Tibial artery (tissue), 4 donors: ENCODE measurements at regions not wholly inside any gene's neighbourhood (a gene's known extent, or its start where the extent isn't known, plus 50 kb on each side); places are given as distances from the start of the nearest gene placed in this dataset.

Source experiments
- DNase-seq, 2 donors: peaks; one replicate each; pipeline ENCODE4 v3.0.0-alpha.2; 2019
- H3K27ac ChIP-seq, 2 donors: fragments of 200-600 bp; sonication (generic) in 1 of 2; 1 replicate in 1 of 2; 2 replicates in 1 of 2; pipeline ENCODE4 v1.5.1; 2018 to 2019; ENCODE audit warnings: mild to moderate bottlenecking in 1 of 2
- H3K27me3 ChIP-seq, 2 donors: fragments of 200-600 bp; sonication (generic) in 1 of 2; one replicate each; pipeline versions ENCODE4 v1.5.1 to v1.6.0; 2016 to 2019
- H3K36me3 ChIP-seq, 3 donors: fragments of 200-600 bp; sonication (generic) in 2 of 3; one replicate each; pipeline ENCODE4 v1.5.1; 2016 to 2019; ENCODE audit warnings: mild to moderate bottlenecking in 2 of 3
- H3K4me1 ChIP-seq, 4 donors: fragments of 200-600 bp; sonication (generic) in 2 of 4; 1 replicate in 3 of 4; 2 replicates in 1 of 4; pipeline ENCODE4 v1.5.1; 2016 to 2019
- H3K4me3 ChIP-seq, 2 donors: fragments of 200-600 bp; sonication (generic) in 1 of 2; 1 replicate in 1 of 2; 2 replicates in 1 of 2; pipeline ENCODE4 v1.5.1; 2018 to 2019; ENCODE audit warnings: mild to moderate bottlenecking in 2 of 2
- H3K9me3 ChIP-seq, 3 donors: fragments of 200-600 bp; sonication (generic) in 1 of 3; one replicate each; pipeline ENCODE4 v1.5.1; 2016 to 2019
- intact Hi-C: fragments of 100-400 bp; cut with DNase I; formaldehyde crosslinking; loops from one replicate; pipeline ENCODE4 v1.15.0; 2023; ENCODE audit warnings: low total_unique reads
- TF ChIP-seq, protein P1 (sequence below), 2 experiments: fragments of 200-600 bp in 1 of 2; fragments of 450-650 bp in 1 of 2; IDR thresholded peaks; one replicate each; pipeline ENCODE4 v1.5.1; 2017 to 2019; ENCODE audit warnings: antibody characterized with exemption in 2 of 2, mild to moderate bottlenecking in 1 of 2, moderate library complexity in 1 of 2

DNA sequence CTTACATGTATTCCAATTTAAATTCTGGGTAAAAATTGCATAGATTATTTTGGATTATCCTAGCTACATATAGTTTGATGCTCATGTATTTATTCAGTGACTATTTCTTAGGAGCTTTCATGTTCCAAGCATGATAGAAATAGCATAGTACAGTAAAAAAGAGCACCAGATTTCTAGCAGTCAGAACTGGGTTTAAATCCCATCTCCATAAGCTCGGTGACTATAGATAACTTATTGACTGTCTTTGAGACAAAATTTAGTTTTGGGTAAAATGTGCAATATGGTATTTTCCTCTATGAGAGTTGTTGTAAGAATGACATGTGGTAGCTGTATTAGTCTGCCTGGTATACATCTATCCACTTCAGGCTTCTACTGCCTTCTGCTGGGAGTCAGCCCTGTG lies 889.6 kb downstream of the DTWD2 start:
- Histone ChIP-seq H3K4me3 (no peak overlapping the region), H3K4me1 (no peaks in the 10 kb centered on the region), H3K9me3 (no peaks in the 10 kb centered on the region), H3K36me3 (no peaks in the 10 kb centered on the region), H3K27ac (no peak overlapping the region), H3K27me3 (no peaks in the 10 kb centered on the region)
- intact Hi-C loops: no loop called here
- no peak for DNase-seq
- TF ChIP-seq, protein P1, sequence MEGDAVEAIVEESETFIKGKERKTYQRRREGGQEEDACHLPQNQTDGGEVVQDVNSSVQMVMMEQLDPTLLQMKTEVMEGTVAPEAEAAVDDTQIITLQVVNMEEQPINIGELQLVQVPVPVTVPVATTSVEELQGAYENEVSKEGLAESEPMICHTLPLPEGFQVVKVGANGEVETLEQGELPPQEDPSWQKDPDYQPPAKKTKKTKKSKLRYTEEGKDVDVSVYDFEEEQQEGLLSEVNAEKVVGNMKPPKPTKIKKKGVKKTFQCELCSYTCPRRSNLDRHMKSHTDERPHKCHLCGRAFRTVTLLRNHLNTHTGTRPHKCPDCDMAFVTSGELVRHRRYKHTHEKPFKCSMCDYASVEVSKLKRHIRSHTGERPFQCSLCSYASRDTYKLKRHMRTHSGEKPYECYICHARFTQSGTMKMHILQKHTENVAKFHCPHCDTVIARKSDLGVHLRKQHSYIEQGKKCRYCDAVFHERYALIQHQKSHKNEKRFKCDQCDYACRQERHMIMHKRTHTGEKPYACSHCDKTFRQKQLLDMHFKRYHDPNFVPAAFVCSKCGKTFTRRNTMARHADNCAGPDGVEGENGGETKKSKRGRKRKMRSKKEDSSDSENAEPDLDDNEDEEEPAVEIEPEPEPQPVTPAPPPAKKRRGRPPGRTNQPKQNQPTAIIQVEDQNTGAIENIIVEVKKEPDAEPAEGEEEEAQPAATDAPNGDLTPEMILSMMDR (IDR thresholded peaks at IDR 0.05): no peak

DNA sequence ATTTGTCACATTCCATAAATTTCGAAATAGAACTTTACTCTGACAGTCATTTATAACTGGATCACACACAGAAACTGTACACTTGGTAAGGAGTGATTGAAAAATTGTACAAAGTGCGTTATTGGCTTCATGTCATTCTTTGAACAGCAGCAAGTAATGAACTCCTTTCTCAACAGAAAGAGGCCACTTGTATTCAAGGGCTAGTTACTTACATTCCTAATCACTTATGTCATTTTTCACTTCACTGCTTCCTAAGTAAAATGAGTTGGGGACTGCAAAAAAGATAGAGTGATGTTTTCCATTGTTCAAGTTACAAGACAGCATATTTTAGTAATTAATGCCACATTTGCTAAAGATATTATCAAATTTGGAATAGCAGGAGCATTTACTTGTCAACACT lies 893.2 kb downstream of the DTWD2 start:
- no peak for DNase-seq
- TF ChIP-seq, protein P1 (IDR thresholded peaks at IDR 0.05): no peak
- Histone ChIP-seq H3K27ac (no peak overlapping the region), H3K4me3 (no peak overlapping the region), H3K27me3 (no peaks in the 10 kb centered on the region), H3K9me3 (no peaks in the 10 kb centered on the region), H3K4me1 (no peaks in the 10 kb centered on the region), H3K36me3 (no peaks in the 10 kb centered on the region)
- intact Hi-C loops: no loop called here

DNA sequence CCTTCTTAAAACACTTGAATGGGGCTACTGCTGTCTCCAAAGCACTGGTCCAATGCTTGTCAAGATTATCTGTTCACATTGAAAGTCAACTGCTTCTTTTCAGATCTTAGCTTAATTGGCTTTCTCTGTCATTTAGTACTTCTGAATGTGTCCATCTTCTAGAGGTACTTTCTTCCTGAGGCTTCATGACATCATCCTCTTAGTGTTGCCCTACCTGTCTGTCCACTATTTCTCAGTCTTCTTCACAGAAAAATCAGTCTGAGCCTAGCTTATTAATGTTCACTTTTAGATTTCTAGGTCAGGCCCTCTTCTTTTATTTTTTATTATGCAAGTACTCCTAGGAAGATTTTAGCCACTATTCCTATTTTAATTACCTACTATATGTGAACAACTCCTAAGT lies 899.9 kb downstream of the DTWD2 start:
- H3K27ac ChIP-seq: no peak overlapping the region

DNA sequence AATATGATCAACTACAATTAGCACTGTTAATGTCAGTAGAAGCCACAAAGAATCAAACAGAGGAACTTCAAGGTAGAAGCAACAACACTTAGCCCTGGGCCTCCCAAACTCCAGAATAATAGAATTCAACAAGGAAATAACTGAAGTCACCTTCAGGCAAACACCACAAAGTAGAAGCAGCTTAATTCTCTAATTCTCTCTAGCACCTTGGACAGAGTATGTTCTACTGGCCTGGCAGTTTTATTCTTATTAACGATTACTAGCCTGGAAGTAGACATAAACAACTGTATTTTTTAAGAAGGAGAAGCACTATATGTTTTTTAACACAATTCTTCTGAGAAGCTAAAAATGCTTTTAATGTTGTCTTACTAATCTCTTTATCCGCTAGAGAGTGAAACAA lies 911.9 kb downstream of the DTWD2 start:
- DNase-seq: no peak
- TF ChIP-seq, protein P1 (IDR thresholded peaks at IDR 0.05): no peak
- H3K4me1 ChIP-seq: no peaks in the 10 kb centered on the region
- no peak overlapping the region for H3K4me3 ChIP-seq
- H3K27me3 ChIP-seq: no peaks in the 10 kb centered on the region
- no peaks in the 10 kb centered on the region for H3K36me3 ChIP-seq
- no peak overlapping the region for H3K27ac ChIP-seq
- intact Hi-C loops: no loop called here
- H3K9me3 ChIP-seq: no peaks in the 10 kb centered on the region

More for the DNA sequence above, 899.9 kb downstream of the DTWD2 start:
- Histone ChIP-seq H3K9me3 (no peaks in the 10 kb centered on the region), H3K36me3 (no peaks in the 10 kb centered on the region), H3K27me3 (no peaks in the 10 kb centered on the region), H3K4me3 (no peak overlapping the region), H3K4me1 (no peaks in the 10 kb centered on the region)
- intact Hi-C loops: no loop called here
- no peak for DNase-seq
- TF ChIP-seq, protein P1 (IDR thresholded peaks at IDR 0.05): no peak

DNA sequence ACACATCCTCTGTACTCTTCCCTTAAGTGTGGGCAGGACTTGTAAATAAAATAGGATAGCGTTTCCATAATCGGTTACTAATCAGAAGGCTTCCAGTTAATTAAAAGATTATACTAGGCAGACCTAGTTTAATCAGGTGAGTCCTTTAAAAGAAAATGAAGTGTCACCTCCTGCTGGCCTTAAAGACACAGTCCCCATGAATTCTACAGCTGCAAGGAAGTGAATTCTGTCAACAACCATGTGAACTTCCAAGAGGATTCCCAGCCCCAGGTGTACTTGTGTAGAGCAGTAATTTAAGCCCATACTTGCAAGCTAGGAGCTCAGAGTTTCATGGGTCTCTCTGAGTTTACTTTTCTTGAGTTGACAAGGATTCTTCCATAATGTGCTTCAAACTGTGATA lies 918.3 kb downstream of the DTWD2 start:
- Histone ChIP-seq H3K36me3 (no peaks in the 10 kb centered on the region), H3K27ac (no peak overlapping the region), H3K4me3 (no peak overlapping the region), H3K4me1 (no peaks in the 10 kb centered on the region), H3K27me3 (no peaks in the 10 kb centered on the region), H3K9me3 (no peaks in the 10 kb centered on the region)
- TF ChIP-seq, protein P1 (IDR thresholded peaks at IDR 0.05): no peak
- no peak for DNase-seq
- intact Hi-C loops: no loop called here

DNA sequence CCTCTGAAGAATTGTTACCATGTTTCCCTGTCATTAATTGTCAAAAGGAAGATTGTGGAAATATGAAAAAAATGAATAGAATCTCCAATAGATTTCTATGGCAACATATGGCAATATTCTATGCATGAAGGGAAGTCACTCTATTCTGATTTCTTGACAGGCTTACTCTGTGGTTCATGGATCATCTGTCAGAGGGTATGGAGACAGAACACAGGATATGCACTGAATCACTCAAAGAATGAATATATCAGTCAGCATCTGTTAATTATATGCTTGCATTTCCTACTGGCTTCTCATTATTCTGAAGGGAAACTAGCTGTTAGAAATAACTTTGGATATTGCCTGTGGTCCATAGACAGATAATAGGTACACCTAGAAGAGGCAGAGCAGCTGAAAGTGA lies 918.9 kb downstream of the DTWD2 start:
- DNase-seq: no peak

More for the DNA sequence above, 918.9 kb downstream of the DTWD2 start:
- Histone ChIP-seq H3K9me3 (no peaks in the 10 kb centered on the region), H3K36me3 (no peaks in the 10 kb centered on the region), H3K27me3 (no peaks in the 10 kb centered on the region), H3K27ac (no peak overlapping the region), H3K4me1 (no peaks in the 10 kb centered on the region), H3K4me3 (no peak overlapping the region)
- TF ChIP-seq, protein P1 (IDR thresholded peaks at IDR 0.05): no peak
- intact Hi-C loops: no loop called here
